HG03439 (cell line): ENCODE measurements at regions not wholly inside any gene's neighbourhood (a gene's known extent, or its start where the extent isn't known, plus 50 kb on each side); places are given as distances from the start of the nearest gene placed in this dataset.
"Not testable (repeated sequence)": the region's sequence is repeated elsewhere in the genome, so short reads cannot be mapped to it uniquely, and the experiment has no call there.

Experiments
- ATAC-seq: cut with Tn5 transposase; IDR thresholded peaks from one replicate; pipeline ENCODE4 v1.9.1; 2021; ENCODE audit warnings: mild to moderate bottlenecking, moderate library complexity; ENCODE audit not compliant: unreplicated experiment

DNA sequence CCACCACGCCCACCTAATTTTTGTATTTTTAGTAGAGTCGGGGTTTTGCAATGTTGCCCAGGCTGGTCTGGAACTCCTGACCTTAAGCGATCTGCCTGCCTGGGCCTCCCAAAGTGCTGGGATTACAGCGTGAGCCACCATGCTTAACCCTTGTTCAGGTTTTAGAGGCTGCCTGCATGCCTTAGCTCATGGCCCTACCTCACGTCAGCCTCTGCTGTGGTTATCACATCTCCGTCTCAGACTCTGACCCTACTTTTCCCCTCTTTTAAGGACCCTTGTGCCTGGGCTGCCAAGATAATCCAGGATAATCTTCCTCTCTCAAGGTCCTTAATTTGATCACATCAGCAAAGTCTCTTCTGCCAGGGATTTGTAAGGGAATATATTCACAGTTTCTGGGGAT, 98.2 kb upstream of the PMAIP1 start:
- no peak for ATAC-seq

DNA sequence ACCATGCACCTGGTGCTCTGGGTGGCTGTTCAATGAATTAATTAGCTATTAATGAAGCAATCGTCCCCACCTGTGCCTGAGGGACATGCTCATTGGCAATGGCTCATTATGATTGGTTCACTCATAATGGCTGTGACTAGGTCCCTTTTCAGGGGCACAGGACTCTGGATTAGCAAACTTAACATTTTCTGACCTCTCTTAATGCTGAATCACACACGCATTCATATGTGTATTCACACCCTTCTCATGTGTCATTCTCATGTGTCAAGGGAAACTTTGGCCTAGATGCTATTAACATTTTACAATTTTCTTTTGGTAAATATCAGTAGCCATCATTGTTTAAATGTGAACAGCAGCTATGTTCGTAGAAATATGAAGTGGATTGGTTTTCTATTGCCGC, 98.9 kb upstream of the PMAIP1 start:
- ATAC-seq: no peak

GRCh38 chr18:59799383-59800015, 100.3 kb upstream of the PMAIP1 start:
- ATAC-seq: no peak

- no peak for ATAC-seq
Observed at GRCh38 chr18:59795882-59796281, 98.7 kb upstream of the CCBE1 start.

GRCh38 chr18:59792353-59792752, 95.1 kb upstream of the CCBE1 start:
- ATAC-seq: no peak

DNA sequence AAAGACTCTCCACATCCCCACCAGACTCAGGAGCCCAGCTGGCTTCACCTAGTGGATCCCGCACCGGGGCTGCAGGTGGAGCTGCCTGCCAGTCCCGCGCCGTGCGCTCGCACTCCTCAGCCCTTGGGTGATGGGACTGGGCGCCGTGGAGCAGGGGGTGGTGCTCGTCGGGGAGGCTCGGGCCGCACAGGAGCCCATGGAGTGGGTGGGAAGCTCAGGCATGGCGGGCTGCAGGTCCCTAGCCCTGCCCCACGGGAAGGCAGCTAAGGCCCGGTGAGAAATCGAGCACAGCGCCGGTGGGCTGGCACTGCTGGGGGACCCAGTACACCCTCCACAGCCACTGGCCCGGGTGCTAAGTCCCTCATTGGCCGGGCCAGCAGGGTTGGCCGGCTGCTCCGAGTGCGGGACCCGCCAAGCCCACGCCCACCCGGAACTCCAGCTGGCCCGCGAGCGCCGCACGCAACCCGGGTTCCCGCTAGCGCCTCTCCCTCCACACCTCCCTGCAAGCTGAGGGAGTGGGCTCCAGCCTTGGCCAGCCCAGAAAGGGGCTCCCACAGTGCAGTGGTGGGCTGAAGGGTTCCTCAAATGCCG, 93.2 kb upstream of the CCBE1 start:
- ATAC-seq: not testable (repeated sequence)

GRCh38 chr18:59788791-59789106, 91.5 kb upstream of the CCBE1 start:
- ATAC-seq: no peak

GRCh38 chr18:59787998-59788790, 91.0 kb upstream of the CCBE1 start:
- no peak for ATAC-seq

DNA sequence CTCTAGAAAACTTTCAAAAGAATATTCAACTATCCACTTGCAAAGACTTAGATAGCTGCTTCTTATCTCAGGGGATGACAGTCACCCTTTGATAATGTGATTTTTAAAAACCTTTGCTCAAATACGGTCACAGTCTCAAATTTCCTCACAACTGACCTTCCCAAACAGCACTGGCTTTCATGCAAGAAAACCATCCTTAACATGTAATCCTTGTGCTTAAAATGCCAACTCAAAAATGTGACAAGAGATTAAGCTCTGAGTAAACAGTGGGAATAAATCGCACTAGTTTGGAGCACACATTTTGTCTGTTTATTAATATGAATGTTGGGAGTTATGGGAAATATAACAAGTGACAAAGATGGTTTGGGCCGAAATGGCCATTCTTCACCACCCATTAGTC, 87.5 kb upstream of the CCBE1 start:
- ATAC-seq: no peak

DNA sequence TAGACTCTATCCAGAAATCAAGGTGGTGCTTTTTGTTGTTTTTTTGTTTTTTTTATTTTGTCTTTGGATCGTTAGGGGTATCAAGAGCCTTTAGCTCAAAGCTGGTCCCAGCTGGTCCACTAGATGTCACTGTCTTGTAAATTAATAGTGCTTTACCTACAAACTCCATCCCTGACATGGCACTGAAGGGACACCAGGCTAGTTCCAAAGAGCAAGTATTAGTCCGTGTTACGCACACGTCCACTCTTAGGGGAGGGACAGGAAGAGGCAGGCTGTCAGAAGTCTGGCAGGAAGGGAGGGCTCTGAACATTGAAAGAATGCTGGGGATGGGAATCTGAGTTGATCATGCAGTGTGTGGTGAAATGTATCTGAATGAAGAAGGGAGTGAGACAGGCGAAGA, 85.9 kb upstream of the CCBE1 start:
- peak; percentile 79 for ATAC-seq

DNA sequence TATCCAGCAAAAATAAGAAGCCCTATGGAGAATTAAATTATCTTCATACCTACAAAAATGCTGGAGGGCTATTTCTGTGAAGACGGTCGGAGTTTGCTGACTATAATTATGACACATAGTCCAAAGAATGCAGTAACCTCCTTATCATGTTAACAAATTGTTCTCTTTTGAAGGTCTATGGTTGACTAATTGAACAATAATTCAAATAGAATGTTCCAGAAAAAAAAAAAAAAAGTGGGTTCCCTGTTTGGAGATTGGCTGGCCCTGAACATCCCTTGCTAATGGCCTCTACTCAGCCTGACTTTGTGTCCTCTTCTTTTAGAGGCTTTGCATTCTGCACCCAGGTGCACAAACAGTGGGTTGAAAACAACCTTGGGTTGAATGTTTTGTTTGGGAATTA, 82.8 kb upstream of the CCBE1 start:
- no peak for ATAC-seq

GRCh38 chr18:59778434-59778833, 81.2 kb upstream of the CCBE1 start:
- no peak for ATAC-seq

- no peak for ATAC-seq
Observed at GRCh38 chr18:59777636-59778035, 80.4 kb upstream of the CCBE1 start.

DNA sequence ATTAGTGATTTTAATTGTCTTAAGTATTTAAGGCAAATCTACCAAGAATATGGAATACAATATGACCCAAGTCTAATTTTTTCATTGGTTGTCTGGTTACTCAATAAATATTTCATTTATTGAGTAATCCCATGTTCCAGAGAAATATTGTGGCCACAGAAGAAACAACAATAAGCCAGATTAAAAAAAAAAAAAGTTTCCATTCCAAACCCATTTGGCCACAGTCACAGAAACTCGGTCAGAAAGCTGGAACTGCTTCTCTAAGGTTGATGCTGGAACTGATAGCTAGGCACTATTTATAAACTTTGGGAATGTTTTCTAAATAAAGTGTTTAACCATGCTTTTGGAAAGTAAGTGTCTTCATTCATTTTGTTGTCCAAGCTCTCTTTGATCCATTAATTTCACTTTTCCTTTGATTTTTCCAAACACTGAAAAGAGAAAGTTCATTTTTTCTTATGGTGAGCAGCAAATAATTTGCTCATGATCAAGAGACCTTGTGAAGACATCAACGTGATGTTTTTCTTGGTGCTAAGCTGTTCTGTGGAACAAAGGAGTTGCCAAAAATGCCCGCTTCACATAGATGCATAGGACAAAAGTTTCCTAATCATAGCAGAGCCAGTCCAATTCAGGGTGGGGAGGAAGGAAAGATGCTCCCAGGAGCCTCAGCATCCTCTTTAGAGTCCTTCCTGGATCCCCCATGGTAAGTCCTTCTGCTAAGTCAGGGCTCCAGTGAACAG, 72.1 kb upstream of the CCBE1 start:
- no peak for ATAC-seq

- ATAC-seq: no peak
Observed at GRCh38 chr18:59768409-59768808, 71.2 kb upstream of the CCBE1 start.

GRCh38 chr18:59767732-59768131, 70.5 kb upstream of the CCBE1 start:
- no peak for ATAC-seq

DNA sequence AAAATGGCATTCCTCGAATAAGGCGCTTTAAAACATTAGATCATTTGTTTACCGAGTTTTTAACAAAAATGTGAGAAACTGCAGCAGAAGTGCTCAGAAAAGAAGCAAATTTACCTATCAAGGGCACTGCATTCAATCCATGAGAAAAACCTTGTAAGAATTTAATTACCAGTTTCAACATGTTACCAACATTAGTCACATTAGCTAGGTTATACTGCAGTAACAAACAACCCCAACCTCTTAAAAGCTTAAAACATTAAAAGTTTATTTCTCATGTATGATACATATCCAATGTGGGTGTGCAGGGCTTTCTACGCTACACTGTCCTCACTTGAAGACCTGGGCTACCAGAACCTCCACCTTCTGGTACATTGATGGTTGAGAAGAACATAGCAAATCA, 68.1 kb upstream of the CCBE1 start:
- no peak for ATAC-seq

DNA sequence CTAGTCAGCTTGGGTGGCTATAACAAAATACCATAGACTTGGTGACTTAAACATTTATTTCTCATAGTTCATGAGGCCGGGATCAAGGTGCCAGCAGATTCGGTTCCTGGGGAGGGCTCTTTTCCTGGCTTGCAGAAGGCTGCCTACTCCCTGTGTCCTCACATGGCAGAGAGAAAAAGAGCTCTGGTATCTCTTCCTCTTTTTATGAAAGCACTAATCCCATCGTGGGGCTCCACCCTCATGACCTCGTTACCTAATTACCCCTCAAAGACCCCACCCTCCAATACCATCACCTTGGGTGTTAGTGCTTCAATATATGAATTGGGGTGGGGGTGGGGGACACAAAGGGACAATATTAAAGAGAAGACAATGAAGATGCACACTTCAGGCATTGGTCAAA, 67.1 kb upstream of the CCBE1 start:
- no peak for ATAC-seq

GRCh38 chr18:59763541-59764136, 66.4 kb upstream of the CCBE1 start:
- no peak for ATAC-seq

- ATAC-seq: no peak
Observed at GRCh38 chr18:59760619-59761600, 63.7 kb upstream of the CCBE1 start.
